ENCODE measurements at regions not wholly inside any gene's neighbourhood (a gene's known extent, or its start where the extent isn't known, plus 50 kb on each side); places are given as distances from the start of the nearest gene placed in this dataset.
"Not testable (repeated sequence)": the region's sequence is repeated elsewhere in the genome, so short reads cannot be mapped to it uniquely, and the experiment has no call there.

DNA sequence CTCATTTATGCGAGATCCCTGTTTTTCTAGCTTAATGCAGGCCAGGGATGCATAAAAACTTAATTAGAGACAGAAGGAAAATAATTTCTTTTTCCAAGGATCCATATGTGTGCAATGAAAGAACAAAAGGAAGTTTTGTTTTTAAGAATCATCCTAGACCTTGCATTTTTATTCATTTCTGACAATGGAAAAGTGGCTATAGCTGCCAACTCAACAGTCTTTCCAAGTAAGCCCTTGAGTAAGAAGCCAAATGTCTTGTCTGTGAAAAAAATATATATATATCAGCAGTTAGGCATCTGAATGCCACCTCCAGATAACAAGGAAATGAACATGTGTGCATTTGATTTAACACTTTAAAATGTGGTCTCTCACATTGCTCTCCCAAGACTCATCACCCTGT is 1397.6 kb downstream of the GATA3 start:
- Histone ChIP-seq H2AFZ (ENCODE audit: control insufficient read depth, low read depth, low read length) (no peak overlapping the region), H3K9me3 (replicated peaks; ENCODE audit: control insufficient read depth, insufficient read depth, low read length) (no peaks in the 10 kb centered on the region), H3K4me2 (ENCODE audit: control insufficient read depth, insufficient read depth) (no peak overlapping the region), H3K79me2 (ENCODE audit: control insufficient read depth, insufficient read depth, low read length) (no peaks in the 10 kb centered on the region), H3K27me3 (replicated peaks in 1 of 2; ENCODE audit: control insufficient read depth in 2 of 2, insufficient read depth in 2 of 2, low read length in 1 of 2) (no peaks in the 10 kb centered on the region), H4K20me1 (ENCODE audit: control insufficient read depth, insufficient read depth) (no peaks in the 10 kb centered on the region), H3K9ac (ENCODE audit: control insufficient read depth, insufficient read depth, low read length) (no peak overlapping the region), H3K4me3 (no peak overlapping the region), H3K4me1 (ENCODE audit: control insufficient read depth, insufficient read depth, low read length) (no peaks in the 10 kb centered on the region), H3K36me3 (ENCODE audit: control insufficient read depth in 2 of 2, insufficient read depth in 2 of 2, low read length in 1 of 2) (no peaks in the 10 kb centered on the region), H3K27ac (ENCODE audit: control insufficient read depth, insufficient read depth) (no peak overlapping the region)
- CTCF ChIA-PET = no interaction called here
- FAIRE-seq = no peak
- no peak for ATAC-seq
- intact Hi-C loops (cut with micrococcal nuclease; ENCODE audit: unreplicated experiment) (no loop called here), in situ Hi-C loops (cut with MboI) (no loop called here)
- no peak for DNase-seq (ENCODE audit: low read depth, low spot score)
- TF ChIP-seq ZBED1 (IDR thresholded peaks at IDR 0.05; ENCODE audit: borderline replicate concordance) = no peak
- no peak for TF ChIP-seq FOXK2 (IDR thresholded peaks at IDR 0.05)
- SMC1A ChIA-PET (ENCODE audit: uncharacterized antibody, unreplicated experiment) = no interaction called here
- BruUV-seq (replicated peaks) = no TSS peak
- POLR2A ChIA-PET = no interaction called here
- RAD21 ChIA-PET (ENCODE audit: unreplicated experiment) = no interaction called here
- WGBS (ENCODE audit: insufficient coverage, insufficient replicate concordance, low lambda C conversion rate, missing lambda C conversion rate) = 0% methylated on average over 1 of the region's 1 CpG

DNA sequence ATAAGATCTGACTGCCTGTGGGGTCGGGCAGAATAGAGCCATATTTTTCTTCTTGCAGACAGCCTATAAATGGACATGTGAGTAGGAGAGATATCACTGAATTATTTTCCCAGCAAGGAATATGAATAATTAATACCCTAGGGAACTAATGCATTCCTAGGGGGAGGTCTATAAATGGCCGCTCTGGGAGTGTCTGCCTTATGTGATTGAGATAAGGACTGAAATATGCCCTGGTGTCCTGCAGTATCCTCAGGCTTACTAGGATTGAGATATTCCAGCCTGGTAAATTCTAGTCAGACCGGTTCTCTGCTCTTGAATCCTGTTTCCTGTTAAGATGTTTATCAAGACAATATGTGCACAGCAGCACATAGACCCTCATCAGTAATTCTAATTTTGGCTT is 1399.4 kb downstream of the GATA3 start:
- H3K9ac ChIP-seq (ENCODE audit: control insufficient read depth, insufficient read depth, low read length); H2AFZ ChIP-seq (ENCODE audit: control insufficient read depth, low read depth, low read length); H3K36me3 ChIP-seq (ENCODE audit: control insufficient read depth in 2 of 2, insufficient read depth in 2 of 2, low read length in 1 of 2); H4K20me1 ChIP-seq (ENCODE audit: control insufficient read depth, insufficient read depth); H3K4me1 ChIP-seq (ENCODE audit: control insufficient read depth, insufficient read depth, low read length); SMC1A ChIA-PET (ENCODE audit: uncharacterized antibody, unreplicated experiment); RAD21 ChIA-PET (ENCODE audit: unreplicated experiment); H3K27ac ChIP-seq (ENCODE audit: control insufficient read depth, insufficient read depth); ATAC-seq; intact Hi-C loops (cut with micrococcal nuclease; ENCODE audit: unreplicated experiment); H3K9me3 ChIP-seq (replicated peaks; ENCODE audit: control insufficient read depth, insufficient read depth, low read length); DNase-seq (ENCODE audit: low read depth, low spot score); H3K79me2 ChIP-seq (ENCODE audit: control insufficient read depth, insufficient read depth, low read length); H3K27me3 ChIP-seq (replicated peaks in 1 of 2; ENCODE audit: control insufficient read depth in 2 of 2, insufficient read depth in 2 of 2, low read length in 1 of 2); in situ Hi-C loops (cut with MboI); CTCF ChIA-PET; H3K4me3 ChIP-seq; POLR2A ChIA-PET; FAIRE-seq; H3K4me2 ChIP-seq (ENCODE audit: control insufficient read depth, insufficient read depth); BruUV-seq (replicated peaks): not testable (repeated sequence)
- WGBS (ENCODE audit: insufficient coverage, insufficient replicate concordance, low lambda C conversion rate, missing lambda C conversion rate) = 12% methylated on average over 3 of the region's 3 CpGs
